ENCODE measurements at regions not wholly inside any gene's neighbourhood (a gene's known extent, or its start where the extent isn't known, plus 50 kb on each side); places are given as distances from the start of the nearest gene placed in this dataset.
"Not testable (repeated sequence)": the region's sequence is repeated elsewhere in the genome, so short reads cannot be mapped to it uniquely, and the experiment has no call there.

- DNase-seq: no peak
Observed at GRCh38 chr3:124617177-124617576, 113.1 kb upstream of the UMPS start.

GRCh38 chr3:124619887-124620599 is 110.2 kb upstream of the UMPS start:
- DNase-seq: no peak

- peak; percentile 26 for DNase-seq
Observed at GRCh38 chr3:124620600-124621063, 109.6 kb upstream of the UMPS start.

GRCh38 chr3:124621498-124621897 is 108.8 kb upstream of the UMPS start:
- DNase-seq: no peak

- DNase-seq: no peak
Observed at GRCh38 chr3:124625074-124625473, 105.2 kb upstream of the UMPS start.

- DNase-seq: no peak
Observed at GRCh38 chr3:124627501-124627908, 102.7 kb upstream of the UMPS start.

GRCh38 chr3:124628863-124629262 is 101.4 kb upstream of the UMPS start:
- DNase-seq: no peak

- DNase-seq: no peak
Observed at GRCh38 chr3:124629497-124629896, 100.8 kb upstream of the UMPS start.

- no peak for DNase-seq
Observed at GRCh38 chr3:124630960-124631359, 99.3 kb upstream of the UMPS start.

GRCh38 chr3:124631727-124632126 is 98.5 kb upstream of the UMPS start:
- DNase-seq: no peak

- DNase-seq: no peak
Observed at GRCh38 chr3:124632566-124633140, 97.6 kb upstream of the UMPS start.

GRCh38 chr3:124633524-124633923 is 96.7 kb upstream of the UMPS start:
- DNase-seq: no peak

GRCh38 chr3:124634210-124635168 is 95.8 kb upstream of the UMPS start:
- no peak for DNase-seq

GRCh38 chr3:124635169-124635539 is 95.1 kb upstream of the UMPS start:
- no peak for DNase-seq

GRCh38 chr3:124636101-124636862 is 94.0 kb upstream of the UMPS start:
- no peak for DNase-seq

- no peak for DNase-seq
Observed at GRCh38 chr3:124636863-124637296, 93.4 kb upstream of the UMPS start.

GRCh38 chr3:124639406-124640237 is 90.6 kb upstream of the UMPS start:
- DNase-seq: no peak

- DNase-seq: no peak
Observed at GRCh38 chr3:124640635-124641306, 89.5 kb upstream of the UMPS start.

- DNase-seq: no peak
Observed at GRCh38 chr3:124643453-124643852, 86.8 kb upstream of the UMPS start.

- not testable (repeated sequence) for DNase-seq
Observed at GRCh38 chr3:124646186-124646585, 84.1 kb upstream of the UMPS start.

- no peak for DNase-seq
Observed at GRCh38 chr3:124648551-124648950, 81.7 kb upstream of the UMPS start.

Measured in NK-92 treated with Interleukin-12 subunit alpha and Interleukin-12 subunit beta, amount 100 ng/mL, for 24 hours (cell line).